ENCODE measurements at regions not wholly inside any gene's neighbourhood (a gene's known extent, or its start where the extent isn't known, plus 50 kb on each side); places are given as distances from the start of the nearest gene placed in this dataset.

- WGBS (ENCODE audit: missing lambda C conversion rate): 51% methylated on average over 19 of the region's 19 CpGs
Observed at GRCh38 chr15:98529205-98530145, 118.9 kb upstream of the IGF1R start.

DNA sequence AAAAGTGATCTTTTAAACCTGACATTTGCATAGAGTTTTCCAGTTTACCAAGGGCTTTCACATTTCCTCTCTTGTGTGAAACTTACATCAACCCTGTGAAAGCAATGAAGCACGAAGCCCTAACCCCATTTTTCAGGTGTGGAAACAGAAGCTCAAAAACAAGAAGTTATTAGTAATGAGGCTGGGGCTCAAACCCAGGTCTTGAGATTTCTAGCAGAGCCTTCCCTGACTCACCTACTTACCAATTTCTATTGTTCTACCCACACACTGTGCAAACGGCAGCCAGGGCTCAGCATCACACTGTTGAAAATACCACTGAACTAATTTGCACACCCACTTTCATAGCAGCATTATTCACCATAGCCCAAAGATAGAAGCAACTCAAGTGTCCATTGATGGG lies 117.8 kb upstream of the IGF1R start:
- TF ChIP-seq NPAS2 (CRISPR knock-in tag; IDR thresholded peaks at IDR 0.05; ENCODE audit: borderline replicate concordance) (no peak), HES2 (IDR thresholded peaks at IDR 0.05) (no peak), ESRRA (IDR thresholded peaks at IDR 0.05; ENCODE audit: borderline replicate concordance, low read length) (no peak), RARB (CRISPR knock-in tag; IDR thresholded peaks at IDR 0.05) (no peak), KDM5A (IDR thresholded peaks at IDR 0.05) (no peak), HDAC2 (IDR thresholded peaks at IDR 0.05) (no peak), FOXS1 (CRISPR knock-in tag; IDR thresholded peaks at IDR 0.05) (no peak), TP53 (CRISPR knock-in tag; IDR thresholded peaks at IDR 0.05) (no peak), NR3C1 (IDR thresholded peaks at IDR 0.05) (no peak)
- ChIA-PET CTCF (interaction anchor here (1.2 to 2.9 kb wide), 2 partner anchors 11 to 37 kb away, joined by 3 to 21 read pairs; no protein-coding TSS in a partner anchor), POLR2A (no interaction called here)
- WGBS (ENCODE audit: missing lambda C conversion rate): 37% methylated on average over 2 of the region's 2 CpGs
- DNase-seq (ENCODE audit: low read depth in 1 of 2, low spot score in 1 of 2): no peak
- no peak overlapping the region for H3K4me3 ChIP-seq
- no peak for FAIRE-seq
- no peaks in the 10 kb centered on the region for H3K9me3 ChIP-seq
- H3K27ac ChIP-seq: no peak overlapping the region
- ATAC-seq: no peak
- H3K4me2 ChIP-seq: no peak overlapping the region
- no peaks in the 10 kb centered on the region for H3K4me1 ChIP-seq

More at GRCh38 chr15:98529205-98530145, 118.9 kb upstream of the IGF1R start:
- Histone ChIP-seq H3K4me2 (no peak overlapping the region), H3K4me3 (no peak overlapping the region), H3K4me1 (no peaks in the 10 kb centered on the region), H3K27ac (no peak overlapping the region), H3K9me3 (no peaks in the 10 kb centered on the region)
- ATAC-seq (peak in 1 of 2 experiments; percentile 44; a peak in 2 of 6 replicates), FAIRE-seq (peak; percentile 18), DNase-seq (ENCODE audit: low read depth in 1 of 2, low spot score in 1 of 2) (no peak)
- CTCF ChIA-PET: interaction anchor here (2.8 kb wide), 1 partner anchor 10 kb away, joined by 22 read pairs; no protein-coding TSS in a partner anchor
- POLR2A ChIA-PET: no interaction called here
- TF ChIP-seq EHF (CRISPR knock-in tag; IDR thresholded peaks at IDR 0.05) (no peak), RCOR1 (IDR thresholded peaks at IDR 0.05; ENCODE audit: low read depth, low read length) (no peak), CBX8 (IDR thresholded peaks at IDR 0.05) (no peak), SMC3 (IDR thresholded peaks at IDR 0.05) (no peak), MYC (IDR thresholded peaks at IDR 0.05; ENCODE audit: borderline replicate concordance, low read length) (no peak), POLR2A (IDR thresholded peaks at IDR 0.05; ENCODE audit: low read length) (no peak), NR3C1 (IDR thresholded peaks at IDR 0.05) (no peak), CHD4 (IDR thresholded peaks at IDR 0.05; ENCODE audit: borderline replicate concordance) (no peak), RARB (CRISPR knock-in tag; IDR thresholded peaks at IDR 0.05) (no peak), FOSL2 (IDR thresholded peaks at IDR 0.05) (no peak), FOSL2 (CRISPR knock-in tag; IDR thresholded peaks at IDR 0.05) (no peak), FOSB (CRISPR knock-in tag; IDR thresholded peaks at IDR 0.05) (no peak), RFX5 (IDR thresholded peaks at IDR 0.05) (no peak), ZNF302 (CRISPR knock-in tag; IDR thresholded peaks at IDR 0.05) (no peak), ESRRA (IDR thresholded peaks at IDR 0.05; ENCODE audit: borderline replicate concordance, low read length) (no peak), ZC3H11A (IDR thresholded peaks at IDR 0.05) (no peak), MAFK (IDR thresholded peaks at IDR 0.05; ENCODE audit: partially characterized antibody) (no peak), BHLHE40 (IDR thresholded peaks at IDR 0.05; ENCODE audit: low read depth, low read length) (no peak), NFE2L2 (conservative IDR thresholded peaks at IDR 0.05; ENCODE audit: low read length) (no peak)

GRCh38 chr15:98532063-98532462 lies 116.3 kb upstream of the IGF1R start:
- DNase-seq (ENCODE audit: low read depth in 1 of 2, low spot score in 1 of 2): no peak
- Histone ChIP-seq H3K4me3 (no peak overlapping the region), H3K9me3 (no peaks in the 10 kb centered on the region), H3K27ac (no peak overlapping the region), H3K4me2 (no peak overlapping the region), H3K4me1 (no peaks in the 10 kb centered on the region)
- FAIRE-seq: no peak
- no peak for TF ChIP-seq RARB (CRISPR knock-in tag; IDR thresholded peaks at IDR 0.05)
- TF ChIP-seq CHD2 (IDR thresholded peaks at IDR 0.05; ENCODE audit: low read length, partially characterized antibody): no peak
- TF ChIP-seq EP300 (IDR thresholded peaks at IDR 0.05): no peak
- no peak for TF ChIP-seq CBX8 (IDR thresholded peaks at IDR 0.05)
- TF ChIP-seq RNF2 (IDR thresholded peaks at IDR 0.05; ENCODE audit: borderline replicate concordance, low read depth): no peak
- CTCF ChIA-PET: interaction anchor here (0.6 to 2.9 kb wide), 4 partner anchors 13 to 536 kb away, joined by 3 to 21 read pairs (median 5); partner anchors contain the start of gene IGF1R
- POLR2A ChIA-PET: no interaction called here
- no peak; a peak in 1 of 6 replicates for ATAC-seq
- 27% methylated on average over 2 of the region's 2 CpGs for WGBS (ENCODE audit: missing lambda C conversion rate)

Data from A549 (cell line).